NAMALWA (cell line): ENCODE measurements at regions not wholly inside any gene's neighbourhood (a gene's known extent, or its start where the extent isn't known, plus 50 kb on each side); places are given as distances from the start of the nearest gene placed in this dataset.
"Not testable (repeated sequence)": the region's sequence is repeated elsewhere in the genome, so short reads cannot be mapped to it uniquely, and the experiment has no call there.

Experiments
- DNase-seq: peaks from one replicate; pipeline ENCODE4 v3.0.0-alpha.2; 2015; ENCODE audit warnings: low spot score

DNA sequence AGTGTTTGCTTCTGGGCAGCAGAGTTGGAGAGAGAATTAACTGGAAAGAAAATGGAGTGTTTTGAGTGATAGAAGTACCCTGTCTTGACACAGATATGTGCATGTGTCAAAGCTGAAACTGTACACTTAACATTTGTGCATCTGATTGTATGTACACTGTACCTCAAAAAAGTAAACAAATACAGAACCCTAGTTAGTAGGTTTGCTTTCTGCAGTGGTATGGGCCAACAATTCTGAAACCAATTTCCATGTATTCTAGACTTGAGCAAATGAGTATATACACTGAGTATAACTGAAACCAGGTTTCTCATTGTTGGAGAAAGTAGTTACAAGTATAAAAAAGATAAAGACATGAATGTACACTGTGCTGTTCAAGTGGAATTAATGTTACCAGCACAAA, 52.4 kb downstream of the ELAPOR2 start:
- DNase-seq, result no peak

DNA sequence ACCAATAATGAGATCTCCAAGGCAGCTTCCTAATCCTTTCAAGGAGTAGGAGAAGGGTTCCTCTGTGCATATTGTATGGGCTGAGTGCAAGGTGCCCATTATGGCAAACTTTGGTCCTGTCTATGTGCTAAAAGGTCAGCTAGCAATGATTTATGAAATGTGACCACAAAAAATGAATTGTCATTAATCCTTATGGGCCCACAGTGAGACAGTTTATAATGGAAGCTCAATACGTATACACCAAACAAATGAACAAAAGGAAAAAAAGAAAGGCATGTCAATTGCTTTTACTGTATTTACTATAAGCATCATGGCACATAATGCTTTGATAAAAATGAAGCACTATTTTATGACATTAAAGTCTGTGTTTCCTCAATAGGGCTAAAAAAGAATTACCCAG, 54.5 kb downstream of the ELAPOR2 start:
- DNase-seq, result no peak

DNA sequence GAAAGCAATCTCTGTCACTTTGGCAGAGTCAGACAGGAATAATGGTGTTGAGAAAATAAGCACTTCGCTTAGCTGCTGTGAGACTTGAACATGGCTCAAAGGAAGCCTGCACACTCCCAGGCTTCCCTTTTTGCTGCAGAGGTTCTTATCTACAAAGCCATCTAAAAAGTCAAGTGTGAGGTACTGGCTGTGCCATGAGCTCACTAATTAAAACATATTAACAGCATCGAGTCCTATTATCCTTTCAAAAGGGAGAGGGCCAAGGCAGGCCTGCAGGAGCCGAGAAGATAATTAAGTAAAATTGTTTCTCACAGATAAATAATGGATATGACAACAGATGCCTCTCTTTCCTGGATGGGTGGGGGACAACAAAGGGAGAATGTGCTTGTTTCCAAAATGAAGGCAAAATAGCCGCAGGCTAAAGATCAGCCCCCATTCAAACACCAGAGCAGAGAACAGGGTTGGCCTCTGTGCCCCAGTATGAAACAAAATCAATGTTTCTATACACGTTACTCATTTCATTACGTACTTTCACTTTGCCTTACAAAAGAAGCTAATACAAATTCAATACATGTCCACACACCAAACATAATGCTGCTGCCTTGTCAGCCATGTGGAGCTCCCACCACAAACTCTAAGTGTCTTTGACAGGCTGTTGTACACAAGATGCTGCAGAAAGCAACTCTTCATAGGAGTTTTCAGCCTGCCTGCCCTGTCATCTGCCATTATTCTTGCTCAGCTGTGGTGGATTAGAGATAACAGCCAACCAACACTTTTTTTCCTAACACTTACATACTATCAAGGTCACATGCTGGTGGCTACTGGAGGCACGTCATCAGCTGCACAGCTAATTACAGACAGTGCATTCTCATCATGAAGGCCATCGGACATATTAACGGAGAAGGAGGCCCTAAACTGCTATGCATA, 55.3 kb downstream of the ELAPOR2 start:
- DNase-seq, result no peak

DNA sequence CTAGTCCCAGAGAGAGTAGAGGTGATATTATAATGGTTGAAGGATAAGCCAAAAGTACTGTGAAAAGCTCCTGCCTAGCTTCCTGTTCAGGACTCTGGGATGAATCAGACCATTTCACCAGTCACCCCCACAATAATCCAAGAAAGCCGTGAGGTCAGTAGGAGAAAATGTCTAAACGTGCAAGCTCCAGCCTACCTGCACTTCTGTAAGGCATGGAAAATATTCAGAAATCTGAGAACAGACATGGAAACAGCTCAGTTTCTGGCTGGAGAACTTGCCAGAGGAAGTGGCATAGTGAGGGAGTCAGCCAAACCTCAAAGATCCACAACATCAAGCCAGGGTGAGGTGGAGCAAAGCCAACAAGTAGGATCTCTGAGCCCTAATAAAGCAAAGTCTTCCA, 58.2 kb downstream of the ELAPOR2 start:
- DNase-seq, result no peak

DNA sequence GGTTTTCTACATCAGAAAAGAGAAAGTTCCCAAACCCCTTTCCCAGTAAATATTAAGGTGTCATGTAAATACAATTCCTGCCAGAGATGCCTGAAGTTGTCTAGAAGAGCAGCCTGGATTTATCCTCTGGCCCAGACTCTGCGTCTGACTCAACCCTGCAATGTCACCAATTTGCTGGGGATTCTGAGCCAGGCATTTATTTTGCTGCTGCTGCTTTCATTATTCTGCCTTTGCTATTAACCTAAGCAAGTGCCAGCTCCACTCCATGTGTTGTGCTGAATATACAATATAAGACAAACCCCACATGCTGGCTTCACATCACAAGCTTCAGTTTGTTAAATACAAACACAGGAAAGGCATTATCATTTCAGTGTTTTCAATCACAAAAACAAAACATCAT, 59.1 kb downstream of the ELAPOR2 start:
- DNase-seq, result no peak

DNA sequence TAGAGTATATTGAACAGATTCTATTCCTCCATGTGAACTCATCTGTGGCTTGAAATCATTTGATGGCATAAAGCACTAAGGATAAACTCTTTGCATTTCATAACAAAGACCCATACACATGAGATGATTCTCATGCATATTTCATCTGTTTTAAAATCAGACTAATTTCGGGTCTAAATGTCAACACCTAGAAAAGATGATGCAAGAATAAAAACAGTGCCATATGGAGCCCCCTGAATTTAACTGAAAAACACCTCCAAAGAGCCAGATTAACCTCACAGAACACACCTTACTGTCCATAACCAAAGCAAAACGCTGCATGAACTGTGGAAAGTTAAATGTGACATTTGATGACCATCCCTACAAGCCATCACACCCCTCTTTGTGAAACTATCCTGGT, 59.7 kb downstream of the ELAPOR2 start:
- DNase-seq, result no peak

DNA sequence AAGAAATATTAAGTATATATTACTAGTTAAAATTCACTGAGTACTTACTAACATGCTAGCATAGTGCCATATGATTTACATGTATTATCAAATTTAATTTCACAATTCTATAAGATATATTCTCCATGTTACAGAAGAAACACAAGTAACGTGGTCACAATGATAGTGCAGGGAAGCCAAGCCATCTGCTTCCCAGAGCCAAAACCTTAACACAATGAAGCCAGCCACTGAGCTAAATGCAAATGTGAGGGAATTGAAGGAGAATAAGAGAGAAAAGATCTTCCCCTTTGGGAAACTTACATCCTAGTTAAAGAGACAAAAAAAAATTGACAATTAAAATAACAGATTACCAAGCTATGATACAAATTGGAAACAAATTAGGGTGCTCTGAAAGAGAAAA, 63.6 kb downstream of the ELAPOR2 start:
- no peak for DNase-seq

DNA sequence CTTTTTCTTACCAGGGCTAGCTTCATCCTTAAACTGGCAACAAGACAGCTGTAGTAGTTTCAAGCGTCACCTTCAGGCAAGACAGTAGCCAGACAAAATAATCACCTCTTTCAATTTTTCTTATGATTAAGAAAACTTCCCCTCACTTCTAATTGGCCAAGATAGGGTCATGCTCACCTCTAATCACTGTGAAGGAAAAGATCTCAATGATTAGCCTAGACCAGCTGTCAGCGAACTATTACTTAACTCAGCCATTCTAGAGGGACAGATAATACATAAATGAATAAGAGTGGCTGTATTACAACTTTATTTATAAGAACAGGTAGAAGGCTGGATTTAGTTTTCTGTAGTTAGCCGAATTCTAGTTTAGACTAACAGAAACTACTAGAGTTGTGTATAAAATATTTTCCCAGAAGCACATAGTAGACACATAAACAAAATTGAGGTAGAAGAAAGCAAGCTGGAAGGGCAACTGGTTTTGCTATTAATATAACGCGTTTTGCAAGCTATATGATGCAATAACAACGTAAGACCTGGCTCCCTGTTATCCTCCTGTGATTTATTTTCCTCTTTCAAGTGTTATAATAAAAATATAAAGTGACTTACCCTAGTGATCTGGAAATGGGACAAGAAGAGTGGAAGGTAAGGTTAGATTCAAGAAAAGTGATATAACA, 64.3 kb downstream of the ELAPOR2 start:
- no peak for DNase-seq

DNA sequence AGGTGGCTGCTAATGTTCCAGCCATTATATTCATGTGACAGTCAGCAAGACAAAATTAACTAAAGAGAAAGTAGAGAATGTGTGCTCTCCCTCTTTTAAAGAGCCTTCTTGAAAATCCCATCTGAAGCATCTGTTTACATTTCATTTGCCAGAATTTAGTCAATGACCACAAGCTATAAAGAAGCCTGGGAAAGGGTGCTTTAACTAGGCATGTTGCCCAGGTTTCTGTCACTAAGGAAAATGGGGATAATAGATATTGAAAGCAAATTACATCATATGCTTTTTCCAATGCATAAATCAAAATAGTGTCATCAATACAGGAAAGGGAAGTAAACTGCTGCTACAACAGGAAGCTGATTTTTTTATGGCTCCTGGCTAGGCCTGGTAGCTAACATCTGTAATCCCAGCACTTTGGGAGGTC, 67.7 kb downstream of the ELAPOR2 start:
- no peak for DNase-seq

DNA sequence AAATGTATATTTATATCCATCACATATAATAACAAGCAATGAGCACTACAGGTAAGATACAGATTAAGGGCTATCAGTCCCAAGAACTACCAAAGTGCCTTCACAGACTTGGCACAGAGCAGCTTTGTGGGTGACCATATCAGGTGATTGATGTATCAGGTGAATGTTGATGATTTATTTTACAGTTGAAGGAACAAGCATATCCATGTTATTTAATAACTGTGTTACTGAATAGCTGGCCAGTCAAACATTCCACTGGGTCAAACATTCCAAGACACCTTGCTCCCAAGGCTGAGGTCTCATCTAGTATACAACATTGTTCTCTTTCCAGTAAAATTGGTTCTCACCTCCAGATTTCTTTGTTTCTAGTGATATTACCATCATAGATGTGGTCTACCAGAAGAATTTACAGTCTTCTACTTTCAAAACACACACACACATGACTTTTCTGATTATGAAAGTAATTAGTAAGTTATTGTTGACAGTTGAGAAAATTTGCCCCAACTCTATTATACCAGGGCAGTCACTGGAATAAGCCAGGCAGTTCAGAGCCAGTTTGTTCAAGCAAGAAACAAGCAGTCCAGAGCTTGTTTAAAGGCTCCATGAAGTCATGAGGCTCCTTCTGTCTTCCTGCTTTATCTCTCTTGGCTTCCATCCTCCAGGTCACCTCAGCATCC, 68.2 kb downstream of the ELAPOR2 start:
- no peak for DNase-seq

DNA sequence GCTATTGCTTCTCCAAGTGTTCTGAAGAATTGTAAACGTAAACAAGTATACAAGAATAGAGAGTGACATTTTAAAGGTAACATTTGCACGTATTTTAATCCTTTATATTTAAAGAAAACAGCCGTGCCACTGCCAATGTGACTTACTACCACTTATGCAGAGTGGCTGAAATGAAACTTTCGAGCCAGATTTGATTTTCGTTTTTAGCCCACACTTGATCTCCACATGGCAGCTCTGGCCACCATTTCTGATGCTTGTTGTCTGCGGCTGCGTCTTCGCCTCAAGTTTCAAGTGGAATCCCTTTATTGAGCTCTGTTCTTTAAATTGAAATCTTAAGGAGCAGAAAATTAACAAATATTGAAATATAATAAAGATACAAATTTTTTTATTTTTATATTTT, 70.0 kb downstream of the ELAPOR2 start:
- DNase-seq, result no peak

DNA sequence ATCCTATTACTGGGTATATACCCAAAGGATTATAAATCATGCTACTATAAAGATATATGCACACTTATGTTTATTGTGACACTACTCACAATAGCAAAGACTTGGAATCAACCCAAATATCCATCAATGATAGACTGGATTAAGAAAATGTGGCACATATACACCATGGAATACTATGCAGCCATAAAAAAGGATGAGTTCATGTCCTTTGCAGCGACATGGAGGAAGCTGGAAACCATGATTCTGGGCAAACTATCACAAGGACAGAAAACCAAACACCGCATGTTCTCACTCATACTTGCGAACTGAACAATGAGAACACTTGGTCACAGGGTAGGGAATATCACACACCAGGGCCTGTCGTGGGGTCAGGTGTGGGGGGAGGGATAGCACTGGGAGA, 71.6 kb downstream of the ELAPOR2 start:
- not testable (repeated sequence) for DNase-seq

DNA sequence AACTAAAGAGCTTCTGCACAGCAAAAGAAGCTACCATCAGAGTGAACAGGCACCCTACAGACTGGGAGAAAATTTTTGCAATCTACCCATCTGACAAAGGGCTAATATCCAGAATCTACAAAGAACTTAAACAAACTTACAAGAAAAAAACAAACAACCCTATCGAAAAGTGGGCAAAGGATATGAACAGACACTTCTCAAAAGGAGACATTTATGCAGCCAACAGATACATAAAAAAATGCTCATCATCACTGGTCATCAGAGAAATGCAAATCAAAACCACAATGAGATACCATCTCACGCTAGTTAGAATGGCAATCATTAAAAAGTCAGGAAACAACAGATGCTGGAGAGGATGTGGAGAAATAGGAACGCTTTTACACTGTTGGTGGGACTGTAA, 72.1 kb downstream of the ELAPOR2 start:
- DNase-seq, result not testable (repeated sequence)

DNA sequence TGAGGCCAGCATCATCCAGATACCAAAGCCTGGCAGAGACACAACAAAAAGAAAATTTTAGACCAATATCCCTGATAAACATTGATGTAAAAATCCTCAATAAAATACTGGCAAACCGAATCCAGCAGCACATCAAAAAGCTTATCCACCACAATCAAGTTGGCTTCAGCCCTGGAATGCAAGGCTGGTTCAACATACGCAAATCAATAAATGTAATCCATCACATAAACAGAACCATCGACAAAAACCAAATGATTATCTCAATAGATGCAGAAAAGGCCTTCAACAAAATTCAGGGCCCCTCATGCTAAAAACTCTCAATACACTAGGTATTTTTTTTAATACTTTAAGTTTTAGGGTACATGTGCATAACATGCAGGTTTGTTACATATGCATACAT, 74.1 kb downstream of the ELAPOR2 start:
- DNase-seq, result not testable (repeated sequence)

DNA sequence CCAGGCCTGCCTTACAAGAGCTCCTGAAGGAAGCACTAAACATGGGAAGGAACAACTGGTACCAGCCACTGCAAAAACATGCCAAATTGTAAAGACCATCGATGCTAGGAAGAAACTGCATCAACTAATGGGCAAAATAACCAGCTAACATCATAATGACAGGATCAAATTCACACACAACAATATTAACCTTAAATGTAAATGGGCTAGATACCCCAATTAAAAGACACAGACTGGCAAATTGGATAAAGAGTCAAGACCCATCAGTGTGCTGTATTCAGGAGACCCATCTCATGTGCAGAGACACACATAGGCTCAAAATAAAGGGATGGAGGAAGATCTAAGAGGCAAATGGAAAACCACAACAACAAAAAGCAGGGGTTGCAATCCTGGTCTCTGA, 75.8 kb downstream of the ELAPOR2 start:
- DNase-seq, result not testable (repeated sequence)

DNA sequence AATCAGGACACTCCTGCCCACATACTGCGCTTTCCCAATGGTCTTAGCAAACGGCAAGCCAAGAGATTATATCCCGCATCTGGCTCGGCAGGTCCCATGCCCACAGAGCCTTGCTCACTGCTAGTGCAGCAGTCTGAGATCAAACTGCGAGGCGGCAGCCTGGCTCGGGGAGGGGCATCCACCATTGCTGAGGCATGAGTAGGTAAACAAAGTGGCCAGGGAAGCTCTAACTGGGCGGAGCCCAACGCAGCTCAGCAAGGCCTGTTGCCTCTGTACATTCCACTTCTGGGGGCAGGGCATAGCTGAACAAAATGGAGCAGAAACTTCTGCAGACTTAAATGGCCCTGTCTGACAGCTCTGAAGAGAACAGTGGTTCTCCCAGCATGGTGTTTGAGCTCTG, 77.5 kb downstream of the ELAPOR2 start:
- not testable (repeated sequence) for DNase-seq

DNA sequence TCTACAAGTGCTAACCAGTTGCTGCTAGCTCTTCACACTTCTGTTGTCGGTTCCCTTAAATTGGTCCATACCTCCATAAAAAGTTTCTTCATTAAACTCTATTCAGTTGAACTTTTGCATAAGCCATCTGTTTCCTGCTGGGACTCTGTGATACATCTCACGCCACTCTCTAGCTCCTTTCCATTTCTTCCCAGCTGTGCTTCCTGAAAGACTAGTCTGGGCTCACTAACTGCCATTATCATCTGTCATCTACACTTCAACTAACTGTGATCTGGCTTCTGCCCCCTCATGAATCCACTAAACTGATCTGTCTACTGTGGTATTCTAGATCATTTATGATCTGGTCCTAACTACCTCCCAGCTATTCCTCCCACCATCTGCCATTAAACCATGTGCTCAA, 78.3 kb downstream of the ELAPOR2 start:
- no peak for DNase-seq

DNA sequence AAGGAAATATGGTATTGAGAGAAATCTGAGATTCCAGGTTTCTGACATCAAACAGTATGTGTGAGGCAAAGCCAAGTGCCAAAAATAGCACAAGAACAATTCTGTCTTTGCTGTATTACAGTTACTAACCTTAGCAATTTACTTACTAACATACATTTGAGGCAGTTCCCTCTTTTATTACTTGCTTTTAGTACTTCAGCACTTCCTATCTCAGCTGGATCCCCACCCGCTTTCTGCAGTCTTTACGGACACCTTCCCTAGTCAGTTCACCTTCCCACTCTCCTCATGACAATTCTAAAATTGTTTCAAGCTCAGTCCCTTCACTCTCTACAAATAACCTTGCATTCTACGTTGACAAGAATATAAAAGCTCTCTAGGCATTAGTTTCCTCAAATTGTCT, 79.2 kb downstream of the ELAPOR2 start:
- no peak for DNase-seq

DNA sequence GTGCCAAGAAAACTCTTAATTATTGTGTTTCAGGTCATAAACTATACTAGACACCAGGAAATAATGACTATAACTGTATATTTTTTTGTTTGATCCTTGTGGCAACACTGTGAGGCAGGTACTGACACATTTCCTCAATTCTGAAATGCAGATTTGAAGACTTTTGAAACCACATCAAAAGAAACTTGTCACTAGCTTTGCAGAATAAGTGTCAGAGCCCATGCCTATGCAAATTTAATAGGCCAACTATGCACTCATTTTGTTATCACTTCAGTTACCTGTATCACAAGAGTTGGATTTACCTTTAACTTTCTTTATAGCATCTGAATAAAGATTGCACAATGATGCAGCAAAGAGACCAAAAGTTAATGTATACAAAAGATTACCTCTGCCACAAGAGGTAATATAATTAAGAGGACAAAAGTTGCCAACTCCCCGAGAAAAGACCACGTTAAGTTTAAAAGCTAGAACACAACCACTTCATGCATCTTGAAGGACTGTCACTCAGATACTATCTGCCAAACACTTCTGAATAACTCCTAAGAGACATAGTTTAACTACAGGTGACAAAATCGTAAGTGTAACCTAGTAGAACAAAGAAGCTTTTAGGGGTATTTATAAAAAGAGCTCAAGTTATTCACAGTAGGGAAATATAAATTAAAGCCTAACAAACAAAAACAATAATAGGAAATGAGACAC, 80.5 kb downstream of the ELAPOR2 start:
- DNase-seq, result peak; percentile 60

DNA sequence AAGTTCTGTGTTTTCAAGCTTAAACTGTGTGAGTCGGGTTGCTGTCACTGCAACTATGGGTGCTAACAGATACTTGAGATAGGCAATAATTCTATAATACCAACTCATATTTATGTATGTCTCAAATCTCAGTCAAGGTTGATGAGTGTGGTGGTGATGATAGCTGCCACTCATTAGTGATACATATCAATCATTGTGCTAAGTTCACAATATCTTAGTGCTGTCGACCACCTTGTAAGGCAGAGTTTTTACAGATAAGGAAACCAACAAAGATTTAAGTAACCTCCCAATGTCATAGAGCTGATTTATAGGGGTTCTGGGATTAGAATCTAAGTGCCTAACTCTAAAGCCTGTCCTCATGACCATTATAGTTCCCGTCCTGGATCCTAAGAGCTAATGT, 82.5 kb downstream of the ELAPOR2 start:
- no peak for DNase-seq

DNA sequence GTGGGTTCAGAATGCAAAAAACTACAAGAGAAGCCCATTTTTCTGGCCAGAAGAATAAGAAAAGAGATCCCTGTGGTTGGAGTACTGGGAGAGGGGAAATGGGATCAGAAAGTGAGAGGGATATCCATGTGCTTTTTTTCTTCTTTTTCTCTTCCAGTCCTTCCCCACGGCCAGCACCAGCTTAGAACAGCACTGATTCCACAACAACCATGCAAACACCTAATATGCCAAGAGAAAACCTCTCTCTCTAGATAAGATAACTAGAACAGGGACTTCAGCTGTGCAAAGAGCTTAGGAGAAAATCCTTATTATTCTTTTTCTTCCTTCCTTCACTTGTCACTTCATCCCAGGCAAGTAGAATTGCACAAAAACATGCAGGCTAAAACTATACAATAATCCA, 83.5 kb downstream of the ELAPOR2 start:
- no peak for DNase-seq

DNA sequence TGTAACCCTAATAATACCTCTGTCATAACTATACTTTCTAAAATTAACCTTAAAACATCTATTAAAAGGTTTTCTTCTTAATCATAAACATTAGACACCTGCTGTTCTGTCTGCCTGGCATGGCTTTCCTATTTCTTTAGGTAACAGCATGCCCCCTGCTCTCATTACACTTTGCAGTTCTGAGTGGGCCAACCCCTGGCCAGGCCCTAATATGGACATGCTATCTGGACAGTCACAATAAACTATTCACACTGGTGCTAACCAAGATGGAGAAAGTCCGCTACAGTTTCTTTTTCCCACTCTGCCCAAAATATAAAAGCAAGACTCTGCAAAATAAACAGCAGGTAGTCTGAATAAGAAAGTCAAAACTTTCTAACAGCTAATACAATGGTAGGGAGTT, 84.0 kb downstream of the ELAPOR2 start:
- no peak for DNase-seq
